ENCODE measurements at regions not wholly inside any gene's neighbourhood (a gene's known extent, or its start where the extent isn't known, plus 50 kb on each side); places are given as distances from the start of the nearest gene placed in this dataset.

GRCh38 chr3:164779816-164780215, 298.5 kb downstream of the SI start:
- no TSS peak for BruUV-seq (replicated peaks)
- DNase-seq = no peak
- TF ChIP-seq CTCF (IDR thresholded peaks at IDR 0.05; ENCODE audit: unreplicated experiment) = no peak
- H3K9me3 Mint-ChIP-seq (ENCODE audit: low read depth, unreplicated experiment) = peaks cover 3% of the 10 kb centered on the region
- H3K4me3 Mint-ChIP-seq (ENCODE audit: low read depth, unreplicated experiment) = no peak overlapping the region
- intact Hi-C loops (cut with micrococcal nuclease; ENCODE audit: unreplicated experiment) = no loop called here
- no peaks in the 10 kb centered on the region for H3K36me3 Mint-ChIP-seq (ENCODE audit: insufficient read depth, unreplicated experiment)
- CTCF ChIA-PET = no interaction called here
- H3K27ac Mint-ChIP-seq (ENCODE audit: unreplicated experiment) = no peak overlapping the region
- H3K27me3 Mint-ChIP-seq (ENCODE audit: unreplicated experiment) = no peaks in the 10 kb centered on the region
- no peaks in the 10 kb centered on the region for H3K4me1 Mint-ChIP-seq (ENCODE audit: low read depth, unreplicated experiment)

GRCh38 chr3:164752812-164753211, 325.5 kb downstream of the SI start:
- CTCF ChIA-PET = no interaction called here
- Mint-ChIP-seq H3K36me3 (ENCODE audit: insufficient read depth, unreplicated experiment) (no peaks in the 10 kb centered on the region), H3K9me3 (ENCODE audit: low read depth, unreplicated experiment) (no peaks in the 10 kb centered on the region), H3K4me3 (ENCODE audit: low read depth, unreplicated experiment) (no peak overlapping the region), H3K27me3 (ENCODE audit: unreplicated experiment) (no peaks in the 10 kb centered on the region), H3K27ac (ENCODE audit: unreplicated experiment) (no peak overlapping the region), H3K4me1 (ENCODE audit: low read depth, unreplicated experiment) (no peaks in the 10 kb centered on the region)
- no peak for DNase-seq
- no peak for TF ChIP-seq CTCF (IDR thresholded peaks at IDR 0.05; ENCODE audit: unreplicated experiment)
- intact Hi-C loops (cut with micrococcal nuclease; ENCODE audit: unreplicated experiment) = no loop called here
- no TSS peak for BruUV-seq (replicated peaks)

- Mint-ChIP-seq H3K27me3 (ENCODE audit: unreplicated experiment) (no peaks in the 10 kb centered on the region), H3K4me1 (ENCODE audit: low read depth, unreplicated experiment) (no peaks in the 10 kb centered on the region), H3K4me3 (ENCODE audit: low read depth, unreplicated experiment) (no peak overlapping the region), H3K36me3 (ENCODE audit: insufficient read depth, unreplicated experiment) (no peaks in the 10 kb centered on the region), H3K27ac (ENCODE audit: unreplicated experiment) (no peak overlapping the region), H3K9me3 (ENCODE audit: low read depth, unreplicated experiment) (no peaks in the 10 kb centered on the region)
- intact Hi-C loops (cut with micrococcal nuclease; ENCODE audit: unreplicated experiment) = no loop called here
- TF ChIP-seq CTCF (IDR thresholded peaks at IDR 0.05; ENCODE audit: unreplicated experiment) = no peak
- BruUV-seq (replicated peaks) = no TSS peak
- CTCF ChIA-PET = interaction anchor here (0.6 kb wide), 1 partner anchor 378 kb away, joined by 3 read pairs; no protein-coding TSS in a partner anchor
- no peak for DNase-seq
Observed at GRCh38 chr3:164748626-164749025, 329.7 kb downstream of the SI start.

- peaks cover 2% of the 10 kb centered on the region for H3K9me3 Mint-ChIP-seq (ENCODE audit: low read depth, unreplicated experiment)
- H3K36me3 Mint-ChIP-seq (ENCODE audit: insufficient read depth, unreplicated experiment) = no peaks in the 10 kb centered on the region
- CTCF ChIA-PET = no interaction called here
- no peak overlapping the region for H3K27ac Mint-ChIP-seq (ENCODE audit: unreplicated experiment)
- intact Hi-C loops (cut with micrococcal nuclease; ENCODE audit: unreplicated experiment) = no loop called here
- H3K4me3 Mint-ChIP-seq (ENCODE audit: low read depth, unreplicated experiment) = no peak overlapping the region
- no peak for TF ChIP-seq CTCF (IDR thresholded peaks at IDR 0.05; ENCODE audit: unreplicated experiment)
- H3K4me1 Mint-ChIP-seq (ENCODE audit: low read depth, unreplicated experiment) = no peaks in the 10 kb centered on the region
- H3K27me3 Mint-ChIP-seq (ENCODE audit: unreplicated experiment) = no peaks in the 10 kb centered on the region
- DNase-seq = no peak
- no TSS peak for BruUV-seq (replicated peaks)
Observed at GRCh38 chr3:164741869-164742268, 336.4 kb downstream of the SI start.

Data from Calu3 (cell line).